ENCODE measurements at regions not wholly inside any gene's neighbourhood (a gene's known extent, or its start where the extent isn't known, plus 50 kb on each side); places are given as distances from the start of the nearest gene placed in this dataset.

GRCh38 chr18:8966821-8967220 lies 135.7 kb upstream of the NDUFV2 start:
- DNase-seq (ENCODE audit: low spot score in 2 of 2): no peak
- 88% methylated on average over 3 of the region's 3 CpGs for WGBS
- H3K4me3 ChIP-seq: no peak overlapping the region
- no peaks in the 10 kb centered on the region for H3K27me3 ChIP-seq
- no peaks in the 10 kb centered on the region for H3K4me1 ChIP-seq
- H3K27ac ChIP-seq: no peak overlapping the region
- no peaks in the 10 kb centered on the region for H3K9me3 ChIP-seq
- no peaks in the 10 kb centered on the region for H3K36me3 ChIP-seq
- TF ChIP-seq POLR2A (IDR thresholded peaks at IDR 0.05) (no peak), POLR2AphosphoS5 (IDR thresholded peaks at IDR 0.05) (no peak), EP300 (IDR thresholded peaks at IDR 0.05) (no peak)
- TF ChIP-seq, protein P1, sequence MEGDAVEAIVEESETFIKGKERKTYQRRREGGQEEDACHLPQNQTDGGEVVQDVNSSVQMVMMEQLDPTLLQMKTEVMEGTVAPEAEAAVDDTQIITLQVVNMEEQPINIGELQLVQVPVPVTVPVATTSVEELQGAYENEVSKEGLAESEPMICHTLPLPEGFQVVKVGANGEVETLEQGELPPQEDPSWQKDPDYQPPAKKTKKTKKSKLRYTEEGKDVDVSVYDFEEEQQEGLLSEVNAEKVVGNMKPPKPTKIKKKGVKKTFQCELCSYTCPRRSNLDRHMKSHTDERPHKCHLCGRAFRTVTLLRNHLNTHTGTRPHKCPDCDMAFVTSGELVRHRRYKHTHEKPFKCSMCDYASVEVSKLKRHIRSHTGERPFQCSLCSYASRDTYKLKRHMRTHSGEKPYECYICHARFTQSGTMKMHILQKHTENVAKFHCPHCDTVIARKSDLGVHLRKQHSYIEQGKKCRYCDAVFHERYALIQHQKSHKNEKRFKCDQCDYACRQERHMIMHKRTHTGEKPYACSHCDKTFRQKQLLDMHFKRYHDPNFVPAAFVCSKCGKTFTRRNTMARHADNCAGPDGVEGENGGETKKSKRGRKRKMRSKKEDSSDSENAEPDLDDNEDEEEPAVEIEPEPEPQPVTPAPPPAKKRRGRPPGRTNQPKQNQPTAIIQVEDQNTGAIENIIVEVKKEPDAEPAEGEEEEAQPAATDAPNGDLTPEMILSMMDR (IDR thresholded peaks at IDR 0.05): no peak

GRCh38 chr18:8967573-8967972 lies 134.9 kb upstream of the NDUFV2 start:
- H3K4me1 ChIP-seq: no peaks in the 10 kb centered on the region
- no peak for TF ChIP-seq EP300 (IDR thresholded peaks at IDR 0.05)
- TF ChIP-seq POLR2A (IDR thresholded peaks at IDR 0.05): no peak
- TF ChIP-seq, protein P1 (IDR thresholded peaks at IDR 0.05): no peak
- TF ChIP-seq POLR2AphosphoS5 (IDR thresholded peaks at IDR 0.05): no peak
- H3K27ac ChIP-seq: no peak overlapping the region
- 96% methylated on average over 6 of the region's 6 CpGs for WGBS
- no peaks in the 10 kb centered on the region for H3K27me3 ChIP-seq
- H3K4me3 ChIP-seq: no peak overlapping the region
- no peak for DNase-seq (ENCODE audit: low spot score in 2 of 2)
- no peaks in the 10 kb centered on the region for H3K36me3 ChIP-seq
- no peaks in the 10 kb centered on the region for H3K9me3 ChIP-seq

DNA sequence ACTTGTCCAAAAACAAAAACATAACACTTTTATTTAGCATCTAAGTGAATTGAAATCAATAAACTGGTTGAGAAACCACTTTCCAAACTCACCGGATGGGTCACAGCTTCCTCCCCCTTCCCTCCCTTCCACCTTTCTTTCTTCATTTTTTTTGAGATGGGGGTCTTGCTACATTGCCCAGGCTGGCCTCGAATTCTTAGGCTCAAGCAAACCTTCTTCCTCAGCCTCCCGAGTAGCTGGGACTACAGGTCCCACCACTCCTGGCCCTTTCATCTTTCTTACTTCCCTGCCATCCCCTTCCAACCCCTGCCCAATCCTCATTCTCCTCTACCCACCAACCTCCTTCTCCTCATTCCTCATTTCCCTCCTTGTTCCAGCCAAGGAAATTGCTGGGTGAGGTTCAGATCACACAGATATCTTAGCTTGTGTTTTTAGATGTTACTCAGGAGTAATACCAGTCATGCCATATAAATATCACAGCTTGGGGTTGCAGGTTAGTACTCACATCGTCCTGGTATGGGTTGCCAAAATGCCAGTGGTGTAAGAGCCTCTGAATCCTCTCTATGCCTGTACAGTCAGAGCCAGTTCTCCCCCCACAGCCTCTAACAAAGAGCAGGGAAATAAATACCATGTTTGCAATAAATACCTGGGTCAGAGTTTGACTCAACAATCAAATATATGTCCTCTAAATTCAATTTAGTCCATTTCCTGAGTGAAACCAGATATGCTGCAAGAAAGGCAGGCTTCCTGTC lies 132.7 kb upstream of the NDUFV2 start:
- DNase-seq (ENCODE audit: low spot score in 2 of 2): no peak
- Histone ChIP-seq H3K27me3 (no peaks in the 10 kb centered on the region), H3K4me1 (no peaks in the 10 kb centered on the region), H3K9me3 (peaks cover 7% of the 10 kb centered on the region), H3K27ac (no peak overlapping the region), H3K36me3 (no peaks in the 10 kb centered on the region), H3K4me3 (no peak overlapping the region)
- 63% methylated on average over 4 of the region's 4 CpGs for WGBS
- TF ChIP-seq POLR2A (IDR thresholded peaks at IDR 0.05) (no peak), POLR2AphosphoS5 (IDR thresholded peaks at IDR 0.05) (no peak), EP300 (IDR thresholded peaks at IDR 0.05) (no peak)
- TF ChIP-seq, protein P1 (IDR thresholded peaks at IDR 0.05): no peak

- no peaks in the 10 kb centered on the region for H3K4me1 ChIP-seq
- DNase-seq (ENCODE audit: low spot score in 2 of 2): no peak
- H3K36me3 ChIP-seq: no peaks in the 10 kb centered on the region
- no peak overlapping the region for H3K27ac ChIP-seq
- peaks cover 7% of the 10 kb centered on the region for H3K9me3 ChIP-seq
- 96% methylated on average over 6 of the region's 6 CpGs for WGBS
- H3K27me3 ChIP-seq: no peaks in the 10 kb centered on the region
- no peak overlapping the region for H3K4me3 ChIP-seq
- TF ChIP-seq POLR2AphosphoS5 (IDR thresholded peaks at IDR 0.05) (no peak), EP300 (IDR thresholded peaks at IDR 0.05) (no peak), POLR2A (IDR thresholded peaks at IDR 0.05) (no peak)
- TF ChIP-seq, protein P1 (IDR thresholded peaks at IDR 0.05): no peak
Observed at GRCh38 chr18:8970843-8971242, 131.7 kb upstream of the NDUFV2 start.

- TF ChIP-seq, protein P1 (IDR thresholded peaks at IDR 0.05): no peak
- TF ChIP-seq POLR2A (IDR thresholded peaks at IDR 0.05) (no peak), POLR2AphosphoS5 (IDR thresholded peaks at IDR 0.05) (no peak), EP300 (IDR thresholded peaks at IDR 0.05) (no peak)
- no peak overlapping the region for H3K27ac ChIP-seq
- no peak overlapping the region for H3K4me3 ChIP-seq
- WGBS: 74% methylated on average over 7 of the region's 7 CpGs
- no peaks in the 10 kb centered on the region for H3K4me1 ChIP-seq
- peaks cover 7% of the 10 kb centered on the region for H3K9me3 ChIP-seq
- no peaks in the 10 kb centered on the region for H3K27me3 ChIP-seq
- no peak for DNase-seq (ENCODE audit: low spot score in 2 of 2)
- H3K36me3 ChIP-seq: no peaks in the 10 kb centered on the region
Observed at GRCh38 chr18:8972116-8972515, 130.4 kb upstream of the NDUFV2 start.

Measured in suprapubic skin (tissue), 4 donors.